A549 (cell line): ENCODE measurements at regions not wholly inside any gene's neighbourhood (a gene's known extent, or its start where the extent isn't known, plus 50 kb on each side); places are given as distances from the start of the nearest gene placed in this dataset.

ENCODE experiments used
- CTCF ChIP-seq: fragments of >200 bp; sonication (Bioruptor Twin); formaldehyde crosslinking; IDR thresholded peaks from 3 replicates; pipeline ENCODE4 v1.5.1; 2016
- EP300 ChIP-seq, 2 experiments: fragments of >200 bp; sonication (Bioruptor Twin); formaldehyde crosslinking; IDR thresholded peaks; 2 replicates in 1 of 2; 3 replicates in 1 of 2; pipeline ENCODE4 v1.6.1; 2016 to 2017

- TF ChIP-seq CTCF (no peak), EP300 (IDR thresholded peaks at IDR 0.05) (no peak)
Observed at GRCh38 chr11:130712480-130712879, 203.8 kb downstream of the SNX19 start.
